HG03280 (cell line): ENCODE measurements at regions not wholly inside any gene's neighbourhood (a gene's known extent, or its start where the extent isn't known, plus 50 kb on each side); places are given as distances from the start of the nearest gene placed in this dataset.

ENCODE experiments used
- ATAC-seq: cut with Tn5 transposase; IDR thresholded peaks from one replicate; pipeline ENCODE4 v1.9.1; 2021; ENCODE audit warnings: mild to moderate bottlenecking, moderate library complexity; ENCODE audit not compliant: unreplicated experiment

GRCh38 chr22:19574247-19574646 lies 50.0 kb upstream of the CLDN5 start:
- no peak for ATAC-seq

- ATAC-seq, result no peak
Measured at GRCh38 chr22:19576460-19577421, 52.5 kb upstream of the CLDN5 start.

- ATAC-seq, result no peak
Measured at GRCh38 chr22:19577422-19577966, 53.3 kb upstream of the CLDN5 start.

GRCh38 chr22:19578180-19579004 lies 54.2 kb upstream of the CLDN5 start:
- ATAC-seq, result no peak

- ATAC-seq, result no peak
Measured at GRCh38 chr22:19579115-19579811, 55.1 kb upstream of the CLDN5 start.

- ATAC-seq, result no peak
Measured at GRCh38 chr22:19579880-19580279, 55.7 kb upstream of the CLDN5 start.

GRCh38 chr22:19580291-19580890 lies 56.2 kb upstream of the CLDN5 start:
- no peak for ATAC-seq

GRCh38 chr22:19582033-19582693 lies 58.0 kb upstream of the CLDN5 start:
- no peak for ATAC-seq

- no peak for ATAC-seq
Measured at GRCh38 chr22:19586922-19587684, 62.9 kb upstream of the CLDN5 start.

- ATAC-seq, result no peak
Measured at GRCh38 chr22:19590696-19591095, 66.5 kb upstream of the CLDN5 start.

GRCh38 chr22:19591568-19591967 lies 67.4 kb upstream of the CLDN5 start:
- no peak for ATAC-seq

GRCh38 chr22:19592464-19592863 lies 68.3 kb upstream of the CLDN5 start:
- no peak for ATAC-seq

GRCh38 chr22:19593991-19594569 lies 69.9 kb upstream of the CLDN5 start:
- ATAC-seq, result no peak

GRCh38 chr22:19595532-19595931 lies 71.3 kb upstream of the CLDN5 start:
- no peak for ATAC-seq

GRCh38 chr22:19596680-19597398 lies 72.6 kb upstream of the CLDN5 start:
- no peak for ATAC-seq

- no peak for ATAC-seq
Measured at GRCh38 chr22:19597399-19597735, 73.2 kb upstream of the CLDN5 start.

- no peak for ATAC-seq
Measured at GRCh38 chr22:19598054-19598855, 74.0 kb upstream of the CLDN5 start.

- no peak for ATAC-seq
Measured at GRCh38 chr22:19599004-19599403, 74.8 kb upstream of the CLDN5 start.
